HEK293T (cell line): ENCODE measurements at regions not wholly inside any gene's neighbourhood (a gene's known extent, or its start where the extent isn't known, plus 50 kb on each side); places are given as distances from the start of the nearest gene placed in this dataset.

ENCODE experiments used
- CTCF ChIA-PET: fragments of 350-600 bp; formaldehyde crosslinking; extraction: SDS; loops from one replicate; lab custom pipeline; 2021; ENCODE audit warnings: antibody characterized with exemption, inconsistent platforms; lab: Yijun Ruan, JAX
- POLR2A ChIA-PET: fragments of 350-600 bp; formaldehyde crosslinking; extraction: SDS; loops from one replicate; lab custom pipeline; 2020; ENCODE audit warnings: antibody characterized with exemption, inconsistent platforms; lab: Yijun Ruan, JAX
- DNase-seq: peaks from one replicate; pipeline ENCODE4 v3.0.0; 2012; ENCODE audit warnings: mixed read lengths; ENCODE audit errors: extremely low spot score
- ARNT ChIP-seq: fragments of 450-650 bp; IDR thresholded peaks from 2 replicates; pipeline ENCODE4 v1.6.1; 2017; ENCODE audit warnings: mild to moderate bottlenecking
- BHLHE40 ChIP-seq: fragments of 450-650 bp; IDR thresholded peaks from 2 replicates; pipeline ENCODE4 v1.6.1; 2016; ENCODE audit warnings: mild to moderate bottlenecking, moderate library complexity, borderline replicate concordance
- CTBP1 ChIP-seq: fragments of 450-650 bp; IDR thresholded peaks from 2 replicates; pipeline ENCODE4 v1.6.1; 2016; ENCODE audit warnings: borderline replicate concordance
- ELF4 ChIP-seq: fragments of 450-650 bp; IDR thresholded peaks from 2 replicates; pipeline ENCODE4 v1.6.1; 2017; ENCODE audit warnings: antibody characterized with exemption
- FOXA1 ChIP-seq: fragments of 450-650 bp; IDR thresholded peaks from 2 replicates; pipeline ENCODE4 v1.6.1; 2016; ENCODE audit warnings: mild to moderate bottlenecking
- FOXK2 ChIP-seq: fragments of 450-650 bp; IDR thresholded peaks from 2 replicates; pipeline ENCODE4 v1.6.1; 2016; ENCODE audit warnings: mild to moderate bottlenecking
- FOXM1 ChIP-seq: fragments of 450-650 bp; IDR thresholded peaks from 2 replicates; pipeline ENCODE4 v1.6.1; 2017; ENCODE audit warnings: mild to moderate bottlenecking, borderline replicate concordance
- HDGF ChIP-seq: fragments of 450-650 bp; IDR thresholded peaks from 2 replicates; pipeline ENCODE4 v1.6.1; 2017; ENCODE audit warnings: antibody characterized with exemption, borderline replicate concordance
- L3MBTL2 ChIP-seq: fragments of 450-650 bp; conservative IDR thresholded peaks from 2 replicates; pipeline ENCODE4 v1.6.1; 2016; ENCODE audit warnings: mild to moderate bottlenecking
- LEF1 ChIP-seq: fragments of 450-650 bp; IDR thresholded peaks from 2 replicates; pipeline ENCODE4 v1.6.1; 2017; ENCODE audit warnings: mild to moderate bottlenecking, borderline replicate concordance
- NFRKB ChIP-seq: fragments of 450-650 bp; IDR thresholded peaks from 2 replicates; pipeline ENCODE4 v1.6.1; 2016; ENCODE audit warnings: mild to moderate bottlenecking, moderate library complexity
- PKNOX1 ChIP-seq: fragments of 450-650 bp; IDR thresholded peaks from 2 replicates; pipeline ENCODE4 v1.6.1; 2016
- SP1 ChIP-seq: fragments of 450-650 bp; IDR thresholded peaks from 2 replicates; pipeline ENCODE4 v1.6.1; 2017
- SUZ12 ChIP-seq: fragments of 450-650 bp; IDR thresholded peaks from 2 replicates; pipeline ENCODE4 v1.6.1; 2016; ENCODE audit warnings: mild to moderate bottlenecking
- TARDBP ChIP-seq: fragments of 450-650 bp; IDR thresholded peaks from 2 replicates; pipeline ENCODE4 v1.6.1; 2016
- ZNF384 ChIP-seq: fragments of 450-650 bp; IDR thresholded peaks from 2 replicates; pipeline ENCODE4 v1.6.1; 2016

- ChIA-PET POLR2A (no interaction called here), CTCF (no interaction called here)
- no peak for DNase-seq
- no peak for TF ChIP-seq PKNOX1
- TF ChIP-seq FOXK2: no peak
- no peak for TF ChIP-seq ARNT
- no peak for TF ChIP-seq LEF1
- TF ChIP-seq L3MBTL2: no peak
- TF ChIP-seq FOXA1: no peak
- no peak for TF ChIP-seq ELF4
- TF ChIP-seq HDGF: no peak
- no peak for TF ChIP-seq ZNF384
- TF ChIP-seq NFRKB: no peak
- no peak for TF ChIP-seq BHLHE40
- no peak for TF ChIP-seq SUZ12
- no peak for TF ChIP-seq TARDBP
- TF ChIP-seq SP1: no peak
- no peak for TF ChIP-seq CTBP1
- TF ChIP-seq FOXM1: no peak
These were observed 199.7 kb upstream of the KLF3 start for GRCh38 chr4:38464328-38464727.

GRCh38 chr4:38466401-38466800, 197.6 kb upstream of the KLF3 start:
- ChIA-PET CTCF (no interaction called here), POLR2A (no interaction called here)
- TF ChIP-seq FOXM1 (no peak), FOXK2 (no peak), BHLHE40 (no peak), NFRKB (no peak), SUZ12 (no peak), FOXA1 (no peak), L3MBTL2 (no peak), SP1 (no peak), PKNOX1 (no peak), CTBP1 (no peak), HDGF (no peak), ZNF384 (no peak), LEF1 (no peak), TARDBP (no peak), ELF4 (no peak), ARNT (no peak)
- no peak for DNase-seq

GRCh38 chr4:38467296-38467695, 196.7 kb upstream of the KLF3 start:
- POLR2A ChIA-PET: no interaction called here
- CTCF ChIA-PET: no interaction called here
- TF ChIP-seq SP1 (no peak), CTBP1 (no peak), FOXK2 (no peak), ARNT (no peak), L3MBTL2 (no peak), SUZ12 (no peak), ELF4 (no peak), HDGF (no peak), PKNOX1 (no peak), TARDBP (no peak), FOXM1 (no peak), NFRKB (no peak), FOXA1 (no peak), LEF1 (no peak), BHLHE40 (no peak), ZNF384 (no peak)
- no peak for DNase-seq

- no peak for TF ChIP-seq FOXK2
- no peak for TF ChIP-seq LEF1
- TF ChIP-seq FOXA1: no peak
- no peak for TF ChIP-seq PKNOX1
- TF ChIP-seq TARDBP: no peak
- TF ChIP-seq BHLHE40: no peak
- TF ChIP-seq ZNF384: no peak
- TF ChIP-seq ARNT: no peak
- no peak for TF ChIP-seq SUZ12
- no peak for TF ChIP-seq SP1
- no peak for TF ChIP-seq ELF4
- no peak for TF ChIP-seq FOXM1
- no peak for TF ChIP-seq HDGF
- TF ChIP-seq NFRKB: no peak
- TF ChIP-seq L3MBTL2: no peak
- ChIA-PET CTCF (no interaction called here), POLR2A (no interaction called here)
- DNase-seq: no peak
These were observed 195.6 kb upstream of the KLF3 start for GRCh38 chr4:38468339-38468866.

GRCh38 chr4:38469410-38469809, 194.6 kb upstream of the KLF3 start:
- CTCF ChIA-PET: no interaction called here
- DNase-seq: no peak
- POLR2A ChIA-PET: no interaction called here
- TF ChIP-seq NFRKB (no peak), SP1 (no peak), ARNT (no peak), FOXA1 (no peak), ELF4 (no peak), TARDBP (no peak), CTBP1 (no peak), BHLHE40 (no peak), SUZ12 (no peak), ZNF384 (no peak), FOXM1 (no peak), LEF1 (no peak)
